ENCODE measurements at regions not wholly inside any gene's neighbourhood (a gene's known extent, or its start where the extent isn't known, plus 50 kb on each side); places are given as distances from the start of the nearest gene placed in this dataset.
A peak's percentile ranks its signal among the peaks of the same experiment; 100 is the strongest.

- 94% methylated on average over 3 of the region's 10 CpGs; no CpG with 5 or more reads in 1 of the 2 experiments for WGBS, 2 experiments (ENCODE audit: extremely low coverage in 2 of 2, insufficient read length in 1 of 2)
- ATAC-seq (ENCODE audit: low read depth) (no peak), DNase-seq (no peak)
- no TSS peak for BruUV-seq (replicated peaks)
- no peak overlapping the region for H2AFZ ChIP-seq (replicated peaks; ENCODE audit: low read length, poor library complexity)
- no peak overlapping the region for H2BK5ac ChIP-seq (ENCODE audit: low read depth, low read length, poor library complexity, severe bottlenecking)
- no peaks in the 10 kb centered on the region for H4K20me1 ChIP-seq (ENCODE audit: insufficient read depth, low read length)
- ChIA-PET POLR2A (ENCODE audit: unreplicated experiment) (no interaction called here), CTCF (interaction anchor here (0.8 kb wide), 1 partner anchor 77 kb away, joined by 3 read pairs; no protein-coding TSS in a partner anchor)
- no peaks in the 10 kb centered on the region for H3K9me3 ChIP-seq (ENCODE audit: control insufficient read depth, insufficient read depth, low read length)
- H4K8ac ChIP-seq (ENCODE audit: low read depth in 2 of 2, low read length in 2 of 2): no peak overlapping the region
- peak overlapping the region; percentile 50 for H2BK20ac ChIP-seq (ENCODE audit: low read depth, low read length)
- no peak overlapping the region; the same call in 1 of the 2 replicates for H3K23ac ChIP-seq (ENCODE audit: low read depth, low read length)
- H3K79me1 ChIP-seq (ENCODE audit: low read depth in 1 of 2, low read length in 2 of 2): peaks cover 0 to 5% of the 10 kb centered on the region in 2 experiments; a peak in 1 of 4 replicates
- peak overlapping the region; percentile 36; the same call in 1 of the 2 replicates for H2BK120ac ChIP-seq (ENCODE audit: low read depth, low read length)
- H3K27ac ChIP-seq (ENCODE audit: insufficient read depth, low read length): no peak overlapping the region
- TF ChIP-seq MXI1 (IDR thresholded peaks at IDR 0.05; ENCODE audit: borderline replicate concordance, low read depth, low read length) (no peak), RFX5 (IDR thresholded peaks at IDR 0.05; ENCODE audit: low read depth, low read length) (no peak), BHLHE40 (IDR thresholded peaks at IDR 0.05; ENCODE audit: low read depth, low read length) (no peak), RCOR1 (IDR thresholded peaks at IDR 0.05; ENCODE audit: insufficient replicate concordance, low read length) (no peak), MAZ (IDR thresholded peaks at IDR 0.05; ENCODE audit: borderline replicate concordance, low read depth, low read length) (no peak)
- TF ChIP-seq, protein P1, sequence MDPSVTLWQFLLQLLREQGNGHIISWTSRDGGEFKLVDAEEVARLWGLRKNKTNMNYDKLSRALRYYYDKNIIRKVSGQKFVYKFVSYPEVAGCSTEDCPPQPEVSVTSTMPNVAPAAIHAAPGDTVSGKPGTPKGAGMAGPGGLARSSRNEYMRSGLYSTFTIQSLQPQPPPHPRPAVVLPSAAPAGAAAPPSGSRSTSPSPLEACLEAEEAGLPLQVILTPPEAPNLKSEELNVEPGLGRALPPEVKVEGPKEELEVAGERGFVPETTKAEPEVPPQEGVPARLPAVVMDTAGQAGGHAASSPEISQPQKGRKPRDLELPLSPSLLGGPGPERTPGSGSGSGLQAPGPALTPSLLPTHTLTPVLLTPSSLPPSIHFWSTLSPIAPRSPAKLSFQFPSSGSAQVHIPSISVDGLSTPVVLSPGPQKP (IDR thresholded peaks at IDR 0.05; ENCODE audit: borderline replicate concordance, low read depth, low read length): no peak
- peak overlapping the region; percentile 56 for H2AK5ac ChIP-seq (ENCODE audit: low read depth, low read length)
- H3K27me3 ChIP-seq (ENCODE audit: control insufficient read depth, insufficient read depth, low read length): no peaks in the 10 kb centered on the region
- peaks cover 14% of the 10 kb centered on the region for H3K4me1 ChIP-seq (ENCODE audit: control insufficient read depth, insufficient read depth, low read length)
- no peak overlapping the region for H3K14ac ChIP-seq (replicated peaks; ENCODE audit: low read depth, low read length)
- H3K4ac ChIP-seq (ENCODE audit: low read depth, low read length): peak overlapping the region; percentile 56; the same call in 1 of the 2 replicates
- intact Hi-C loops (cut with micrococcal nuclease): loop anchor here (5.0 kb wide), 1 partner anchor 77 kb away; no protein-coding TSS in a partner anchor
- H3K36me3 ChIP-seq (ENCODE audit: control insufficient read depth, insufficient read depth, low read length): no peaks in the 10 kb centered on the region
- H4K5ac ChIP-seq (ENCODE audit: low read depth, low read length): no peak overlapping the region
- 0 out of 3 replicates have a peak overlapping the region, but pooled peaks have one; percentile 39 for H2BK15ac ChIP-seq (ENCODE audit: low read depth, low read length)
- H3K9me1 ChIP-seq (ENCODE audit: insufficient read depth, low read length): peaks cover 14% of the 10 kb centered on the region
- in situ Hi-C loops (cut with MboI; ENCODE audit: low sequenced_read_pairs): no loop called here
- no peak overlapping the region for H3K56ac ChIP-seq (ENCODE audit: extremely low read depth, insufficient read depth, low read length)
- dilution Hi-C loops (cut with HindIII; ENCODE audit: low sequenced_read_pairs, unreplicated experiment): no loop called here
- no peak overlapping the region for H2AK9ac ChIP-seq (replicated peaks; ENCODE audit: low read depth, low read length, poor library complexity)
- H3K18ac ChIP-seq (ENCODE audit: low read depth, low read length): no peak overlapping the region
- no peak overlapping the region for H3K4me3 ChIP-seq (ENCODE audit: insufficient read depth, low read depth, low read length)
- H3K9ac ChIP-seq (ENCODE audit: low read depth, low read length): no peak overlapping the region
- no peak overlapping the region for H4K91ac ChIP-seq (ENCODE audit: insufficient read depth, low read depth, low read length)
- no peak overlapping the region for H3K4me2 ChIP-seq (ENCODE audit: low read depth, low read length)
These were observed 256.1 kb downstream of the KLF6 start for GRCh38 chr10:3528823-3529403.
